DMS 273 (cell line): ENCODE measurements at regions not wholly inside any gene's neighbourhood (a gene's known extent, or its start where the extent isn't known, plus 50 kb on each side); places are given as distances from the start of the nearest gene placed in this dataset.

Source experiments
- DNase-seq: peaks from one replicate; lab custom pipeline; 2025; ENCODE audit not compliant: unreplicated experiment; lab: John Stamatoyannopoulos, UW

DNA sequence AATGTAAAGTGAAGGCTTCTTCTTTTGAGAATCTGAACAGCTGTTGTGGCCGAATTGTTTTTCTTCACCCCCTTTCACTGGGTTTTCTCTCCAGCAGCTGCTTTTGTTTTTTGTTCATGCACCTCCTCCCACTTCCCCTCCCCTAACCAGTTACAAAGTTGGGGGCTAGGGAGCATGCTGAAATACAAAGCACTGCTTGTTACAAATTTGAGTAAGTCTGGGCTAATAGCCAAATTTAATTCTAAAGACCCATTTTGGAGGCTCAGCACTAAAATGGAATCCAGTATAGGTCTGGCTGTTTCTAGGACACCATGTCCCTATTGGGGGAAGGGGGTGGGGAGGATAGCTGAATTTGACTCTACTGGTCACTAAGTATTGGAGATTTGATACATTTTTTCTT is 89.2 kb upstream of the GPM6B start:
- peak; percentile 64 for DNase-seq

DNA sequence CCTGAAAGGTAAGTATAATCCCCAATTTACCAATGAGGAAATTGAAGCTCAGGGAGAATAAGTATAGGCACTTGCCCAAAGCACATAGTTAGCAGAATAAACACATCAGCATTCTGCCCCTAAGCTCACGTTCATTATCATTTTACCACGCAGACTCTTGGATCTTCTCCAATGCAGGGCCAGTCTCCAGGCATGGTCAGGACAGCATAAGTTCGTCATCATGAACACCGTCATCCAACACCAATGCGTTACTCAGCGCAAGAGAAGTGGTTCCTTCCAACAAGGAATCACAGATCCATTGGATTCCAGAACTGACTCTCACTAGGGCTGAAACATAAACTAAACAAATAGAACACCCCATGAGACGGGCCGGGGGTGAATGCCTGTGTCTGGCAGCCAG is 86.5 kb upstream of the GPM6B start:
- no peak for DNase-seq

DNA sequence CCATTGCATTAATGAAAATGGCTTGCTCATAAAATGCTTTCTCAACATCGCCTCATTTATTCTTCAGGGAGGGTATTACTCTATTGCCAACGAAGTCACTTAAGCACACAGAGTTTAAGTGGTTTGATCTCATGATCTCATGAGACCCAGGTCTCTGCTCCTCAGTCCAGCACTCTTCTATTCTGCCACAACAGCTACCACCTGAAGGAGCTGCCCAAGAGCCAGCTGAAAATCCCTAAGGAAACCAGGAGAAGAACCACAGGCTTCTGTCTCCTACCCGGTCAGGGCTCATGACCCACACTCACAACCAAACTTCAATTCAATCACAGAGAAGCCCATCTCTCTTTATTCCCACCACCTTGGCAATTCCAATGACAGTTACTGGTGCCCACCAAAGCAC is 85.5 kb upstream of the GPM6B start:
- no peak for DNase-seq

DNA sequence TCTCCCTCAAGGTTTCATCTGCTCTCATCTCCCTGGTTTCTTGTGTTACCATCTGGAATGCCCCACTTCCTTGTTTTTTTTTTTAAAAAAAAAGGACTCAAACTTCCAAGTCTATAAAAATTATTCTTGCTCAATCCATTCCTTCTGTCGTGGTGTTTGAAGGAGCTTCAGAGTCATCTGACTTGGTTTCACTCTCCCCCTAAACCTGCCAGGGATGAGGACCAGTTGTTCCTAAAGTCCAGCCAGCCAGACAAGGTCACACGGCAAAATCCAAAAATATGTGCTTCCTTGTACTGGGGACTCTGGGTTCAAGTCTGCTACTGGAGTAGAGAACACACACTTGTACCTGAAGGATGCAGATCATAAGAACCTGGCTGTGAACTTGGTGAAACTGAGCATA is 84.5 kb upstream of the GPM6B start:
- DNase-seq: no peak

DNA sequence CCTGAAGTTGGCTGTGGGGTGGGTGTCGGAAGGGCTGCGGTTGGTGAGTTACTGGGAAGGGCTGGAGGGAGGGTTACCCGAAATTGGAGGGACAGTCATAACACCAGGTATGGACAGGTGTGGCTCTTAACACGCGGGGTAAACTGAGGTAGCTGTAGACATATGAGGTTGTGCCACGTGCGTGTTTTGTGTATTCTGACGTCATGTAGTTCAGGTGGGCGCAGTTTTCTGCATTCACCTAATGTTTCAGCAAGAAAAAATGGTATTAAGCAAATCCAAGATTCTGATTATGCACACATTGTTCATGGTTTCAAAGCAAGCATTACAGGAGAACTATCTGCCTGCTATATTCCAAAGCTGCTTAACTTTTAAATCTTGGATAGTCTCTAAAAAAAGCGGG is 83.5 kb upstream of the GPM6B start:
- DNase-seq: no peak

DNA sequence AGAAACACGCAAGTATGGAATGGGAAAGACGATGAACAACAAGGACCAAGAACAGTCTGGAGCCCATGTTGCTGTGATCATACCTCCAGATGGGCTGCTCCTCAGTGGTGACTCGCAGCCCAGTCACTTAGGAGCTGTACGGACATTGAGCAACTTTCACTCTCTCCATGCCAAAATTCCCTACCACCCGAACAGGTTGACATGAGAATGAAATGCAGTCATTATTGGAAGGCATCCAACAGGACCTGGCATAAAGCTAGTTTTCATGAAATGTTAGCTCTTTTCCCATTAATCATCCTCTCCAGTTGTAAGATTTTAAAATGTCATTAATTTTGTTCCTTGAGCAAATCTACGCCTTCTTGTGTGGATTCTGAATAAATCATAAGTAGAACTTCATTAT is 82.7 kb upstream of the GPM6B start:
- DNase-seq: peak; percentile 92

DNA sequence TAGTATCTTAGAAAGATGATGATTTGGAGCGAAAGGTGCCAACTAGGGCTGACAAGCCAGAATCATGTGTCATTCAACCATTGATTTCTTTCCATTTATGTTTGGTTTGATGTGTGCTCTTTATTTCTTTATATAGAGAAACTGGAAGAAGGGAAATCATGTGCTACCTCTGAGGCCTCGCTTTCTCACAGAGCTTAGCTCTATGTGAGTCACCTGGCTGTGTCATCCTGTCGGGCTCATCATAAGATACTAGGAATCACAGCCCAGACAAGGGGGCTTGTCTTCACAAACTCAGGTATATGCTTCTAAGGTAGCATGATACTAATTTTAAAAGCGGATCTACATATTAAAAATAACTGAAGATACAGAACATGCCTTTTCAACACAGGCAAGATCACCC is 81.7 kb upstream of the GPM6B start:
- DNase-seq: no peak

GRCh38 chrX:13898083-13898482 is 81.2 kb upstream of the GPM6B start:
- DNase-seq: peak; percentile 58

- DNase-seq: peak; percentile 19
Observed at GRCh38 chrX:13897566-13897965, 80.7 kb upstream of the GPM6B start.

GRCh38 chrX:13894888-13895565 is 78.1 kb upstream of the GPM6B start:
- no peak for DNase-seq

GRCh38 chrX:13893826-13894225 is 76.9 kb upstream of the GPM6B start:
- DNase-seq: no peak

- DNase-seq: no peak
Observed at GRCh38 chrX:13892856-13893255, 76.0 kb upstream of the GPM6B start.

DNA sequence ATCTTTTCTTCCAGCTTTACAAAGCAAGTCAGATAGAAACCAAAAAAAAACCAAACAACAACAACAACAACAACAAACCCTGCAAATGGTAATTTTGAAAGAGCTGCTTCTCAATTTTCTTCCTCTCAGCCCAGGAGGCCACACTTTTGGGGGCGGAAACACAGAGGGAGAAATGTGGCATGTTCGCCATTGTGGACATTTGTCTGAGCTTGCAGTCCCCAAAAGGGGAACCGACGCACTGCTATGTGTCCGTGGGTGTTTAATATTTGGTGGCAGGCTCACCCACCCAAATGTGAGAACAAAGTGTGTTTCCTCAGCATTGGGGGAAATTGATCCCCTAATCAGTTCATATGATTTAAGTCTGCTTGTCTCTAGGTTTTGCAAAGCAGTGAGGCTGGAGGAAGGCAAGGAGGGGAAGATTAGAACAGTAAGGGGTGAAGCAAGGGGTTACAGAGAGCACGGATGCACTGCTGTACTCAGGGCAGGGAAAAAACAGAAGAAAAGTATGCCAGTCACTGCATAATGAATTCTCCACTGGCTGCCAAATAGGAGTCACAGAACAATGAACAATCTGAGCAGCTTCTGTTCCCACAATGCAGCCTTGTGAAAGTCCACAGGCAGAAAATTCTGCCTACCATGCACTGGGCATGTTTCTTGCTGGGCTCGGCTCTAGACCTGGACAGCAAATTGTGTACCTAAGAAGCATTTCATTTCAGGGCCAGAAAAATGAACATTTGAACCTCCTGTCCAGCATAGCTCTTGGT is 74.7 kb upstream of the GPM6B start:
- DNase-seq: no peak

GRCh38 chrX:13890806-13891205 is 73.9 kb upstream of the GPM6B start:
- DNase-seq: no peak

DNA sequence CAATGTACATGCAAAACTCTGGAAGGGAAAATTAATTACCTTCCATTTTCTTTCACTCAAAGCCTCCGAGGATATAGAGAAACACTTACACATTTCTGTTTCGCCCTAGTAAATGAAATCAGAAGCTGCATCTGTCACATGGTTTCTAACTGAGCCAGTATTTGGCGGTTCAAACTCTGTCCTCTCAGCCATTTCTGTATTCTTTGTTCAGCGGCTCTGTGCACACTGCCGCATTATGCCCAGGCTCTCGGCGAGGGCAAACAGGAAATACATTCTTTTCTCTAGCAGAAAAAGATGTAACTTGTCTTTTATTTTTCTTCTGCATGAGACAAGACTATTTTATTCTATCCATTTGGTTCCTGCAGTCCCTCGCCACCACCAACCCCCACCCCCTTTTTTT is 71.4 kb upstream of the GPM6B start:
- no peak for DNase-seq

GRCh38 chrX:13885591-13885990 is 68.7 kb upstream of the GPM6B start:
- no peak for DNase-seq

DNA sequence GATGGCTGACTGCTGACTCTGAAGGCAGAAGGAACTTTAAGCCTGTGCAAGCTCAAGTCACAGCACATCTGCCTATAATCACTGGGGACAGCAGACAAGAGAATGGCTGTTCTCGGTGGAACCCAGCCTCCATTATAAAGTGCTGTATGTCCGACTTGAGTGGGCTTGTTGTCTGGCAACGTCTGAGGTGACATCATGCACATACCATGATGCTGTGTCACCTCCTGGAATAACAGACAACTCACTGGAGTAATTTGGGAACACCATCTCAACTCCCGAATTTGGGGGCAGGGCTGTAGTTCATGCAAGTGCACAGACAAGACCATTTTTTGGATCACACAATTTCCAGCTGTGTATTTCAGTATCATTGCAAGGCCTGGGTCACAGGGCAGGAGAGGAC is 59.8 kb upstream of the GPM6B start:
- peak; percentile 64 for DNase-seq

- DNase-seq: no peak
Observed at GRCh38 chrX:13875572-13875971, 58.7 kb upstream of the GPM6B start.

- DNase-seq: no peak
Observed at GRCh38 chrX:13868591-13868990, 51.7 kb upstream of the GPM6B start.
